ENCODE measurements at regions not wholly inside any gene's neighbourhood (a gene's known extent, or its start where the extent isn't known, plus 50 kb on each side); places are given as distances from the start of the nearest gene placed in this dataset.

DNA sequence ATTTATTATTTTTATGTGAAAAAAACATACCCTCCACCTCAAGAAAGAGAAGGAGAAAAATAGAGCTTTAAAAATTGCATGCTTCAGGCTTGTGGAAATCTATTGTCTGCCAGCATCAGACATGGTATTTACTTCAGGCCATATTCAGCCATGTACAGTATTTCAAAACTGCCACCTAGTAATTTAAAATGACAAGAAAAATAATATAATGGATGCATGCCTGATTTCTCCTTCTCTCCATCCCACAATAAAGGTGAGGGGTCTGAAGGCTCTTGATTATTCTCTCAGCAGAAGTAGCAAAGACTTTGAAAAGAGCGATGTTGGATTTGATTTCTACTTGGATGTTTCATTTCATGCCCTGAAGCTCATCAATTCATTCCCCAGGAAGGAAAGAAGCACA lies 250.7 kb downstream of the TBC1D4 start:
- no peak for DNase-seq (ENCODE audit: low read depth in 4 of 4, low spot score in 3 of 4)

DNA sequence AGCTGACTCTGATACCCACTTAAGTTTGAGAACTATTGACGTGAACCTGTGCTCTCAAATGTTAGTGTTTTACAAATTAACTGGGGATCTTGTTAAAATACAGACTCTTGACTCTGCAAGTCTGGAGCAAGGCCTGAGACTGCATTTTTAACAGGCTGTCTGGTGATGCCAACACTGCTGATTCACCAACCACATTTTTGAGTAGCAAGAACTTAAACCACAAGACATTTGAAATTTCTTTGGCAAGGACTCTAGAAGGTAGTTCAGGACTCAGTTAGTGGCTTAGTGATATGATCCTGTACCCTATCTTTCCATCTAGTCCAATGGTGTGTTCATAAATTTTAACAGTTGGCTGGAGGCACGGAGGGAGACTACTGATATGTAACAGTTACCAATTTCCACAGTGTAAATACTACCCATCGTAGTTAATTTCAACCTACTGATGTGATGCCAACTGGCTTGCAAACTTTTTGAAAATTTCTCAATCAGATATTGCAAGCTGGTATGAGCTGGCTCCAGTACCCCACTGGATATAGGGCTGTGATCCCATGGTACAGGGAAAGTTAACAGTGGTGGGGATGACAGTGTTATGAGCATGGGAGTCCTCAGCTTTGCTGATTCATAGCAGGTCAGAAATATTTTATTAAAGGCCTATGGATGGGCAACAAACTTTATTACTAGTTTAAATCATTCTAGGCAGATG lies 255.1 kb downstream of the TBC1D4 start:
- no peak for DNase-seq (ENCODE audit: low read depth in 4 of 4, low spot score in 3 of 4)

DNA sequence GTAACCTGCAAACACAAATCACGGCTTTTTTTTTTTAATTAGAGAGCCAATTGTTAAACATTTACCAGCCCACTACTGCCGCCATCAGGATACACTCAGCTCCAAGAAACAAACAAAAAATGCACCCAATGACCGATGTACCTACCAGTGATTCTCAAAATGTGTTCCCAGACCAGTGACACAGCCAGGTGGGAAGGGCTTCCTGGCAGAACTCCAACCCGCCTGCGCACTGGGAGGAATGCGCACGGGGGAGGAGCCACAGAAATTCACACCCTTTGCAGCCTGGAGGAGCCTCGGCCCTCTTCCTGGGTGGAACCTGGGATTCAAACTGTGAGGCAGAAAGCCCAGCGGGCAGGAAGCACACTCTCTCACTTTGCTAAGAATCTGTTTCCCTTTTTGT lies 255.9 kb downstream of the TBC1D4 start:
- DNase-seq (ENCODE audit: low read depth in 4 of 4, low spot score in 3 of 4) = no peak

DNA sequence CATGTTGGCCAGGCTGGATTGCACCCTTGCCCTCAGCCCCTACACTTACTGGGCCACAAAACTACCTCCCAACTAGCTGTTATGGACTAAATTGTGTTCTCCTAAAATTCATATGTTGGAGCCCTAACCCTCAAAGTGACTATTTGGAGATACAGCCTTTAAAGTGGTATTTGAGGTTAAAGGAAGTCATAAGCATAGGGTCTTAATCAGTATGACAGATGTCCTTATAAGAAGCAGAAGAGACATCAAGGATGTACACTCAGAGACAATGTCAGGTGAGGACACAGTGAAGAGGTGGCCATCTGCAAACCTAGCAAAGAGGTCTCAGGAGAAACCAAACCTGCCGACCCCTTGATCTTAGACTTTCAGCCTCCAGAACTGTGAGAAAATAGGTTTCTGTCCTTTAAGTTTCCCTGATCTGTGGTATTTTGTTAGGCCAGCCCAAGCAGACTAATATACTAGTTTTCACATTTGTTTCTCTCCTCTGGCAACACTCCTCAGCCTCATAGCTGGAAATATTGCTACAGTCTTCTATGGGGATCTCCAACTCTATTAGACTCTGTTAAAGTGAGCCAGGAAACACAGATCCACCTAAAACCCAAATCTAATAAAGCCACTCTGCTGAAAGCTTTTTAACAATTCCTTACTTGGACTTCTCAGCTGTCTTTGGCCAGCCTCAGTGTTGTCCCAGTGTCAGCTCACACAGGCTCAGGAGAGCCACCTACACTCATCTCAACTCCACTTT lies 256.5 kb downstream of the TBC1D4 start:
- no peak for DNase-seq (ENCODE audit: low read depth in 4 of 4, low spot score in 3 of 4)

DNA sequence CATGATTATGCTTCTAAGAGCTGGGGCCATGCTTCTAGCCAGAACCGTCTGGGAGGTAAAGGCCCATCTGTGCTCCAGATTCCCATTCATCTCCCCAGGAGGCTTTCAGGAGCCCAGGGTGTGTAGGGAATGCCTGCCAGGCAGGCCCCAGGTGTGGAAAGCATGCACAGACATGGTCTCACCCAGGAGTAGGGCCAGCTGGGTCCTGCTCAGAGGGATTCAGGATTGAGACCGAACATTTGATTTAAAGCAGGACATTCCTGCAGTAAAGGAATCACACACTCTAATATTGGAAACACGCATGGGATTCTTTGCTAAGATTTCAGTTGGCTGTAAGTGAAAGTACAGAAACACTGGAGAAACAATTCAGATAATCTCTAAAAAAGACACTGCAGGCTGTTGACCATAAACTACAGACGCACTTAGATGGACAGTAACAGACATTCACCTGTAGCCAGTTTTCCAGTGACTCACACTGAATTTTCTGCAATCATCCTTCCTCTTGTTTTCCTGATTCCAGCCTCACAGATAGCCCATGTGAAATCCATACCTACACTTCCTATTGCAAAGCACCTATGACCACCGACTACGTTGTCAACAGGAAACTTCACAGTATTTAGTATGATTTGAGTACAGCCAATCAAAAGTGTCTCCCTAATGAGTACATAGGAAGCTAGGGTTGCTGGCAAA lies 257.8 kb downstream of the TBC1D4 start:
- DNase-seq (ENCODE audit: low read depth in 4 of 4, low spot score in 3 of 4) = no peak

DNA sequence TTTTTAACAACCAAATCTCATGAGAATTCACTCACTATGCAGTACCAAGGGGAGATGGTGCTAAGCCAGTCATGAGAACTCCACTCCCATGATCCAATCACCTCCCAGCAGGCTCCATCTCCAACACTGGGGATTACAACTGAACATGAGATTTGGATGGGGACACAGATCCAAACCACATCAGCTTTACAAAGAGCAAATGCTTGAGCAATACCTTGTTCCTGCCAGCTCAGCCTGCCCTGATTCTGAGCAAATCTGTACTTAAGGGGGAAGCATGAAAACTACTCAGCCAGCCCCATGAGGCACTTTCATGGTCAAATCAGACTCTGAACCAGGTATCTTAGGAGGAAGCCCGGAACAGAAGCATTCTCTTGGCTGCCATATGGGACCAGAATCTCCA lies 259.9 kb downstream of the TBC1D4 start:
- no peak for DNase-seq (ENCODE audit: low read depth in 4 of 4, low spot score in 3 of 4)

DNA sequence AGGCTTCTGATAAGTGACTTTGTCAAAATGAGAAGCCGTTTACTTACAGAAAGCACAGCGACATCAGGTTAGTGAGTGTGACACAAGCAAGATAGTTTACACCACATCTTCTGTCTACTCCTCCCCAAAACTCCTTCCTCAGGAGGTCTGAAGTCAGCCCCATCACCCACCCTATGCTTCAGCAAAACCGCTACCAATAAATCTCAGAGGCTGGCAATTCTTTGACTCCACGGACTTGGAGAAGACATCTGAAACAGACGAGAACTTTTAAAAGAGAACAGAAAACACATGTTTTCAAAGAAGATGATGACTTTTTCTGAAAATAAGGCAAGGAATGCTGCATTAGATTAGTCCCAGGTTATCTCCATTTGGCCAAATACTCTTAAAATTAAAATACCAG lies 261.1 kb downstream of the TBC1D4 start:
- DNase-seq (ENCODE audit: low read depth in 4 of 4, low spot score in 3 of 4) = no peak

DNA sequence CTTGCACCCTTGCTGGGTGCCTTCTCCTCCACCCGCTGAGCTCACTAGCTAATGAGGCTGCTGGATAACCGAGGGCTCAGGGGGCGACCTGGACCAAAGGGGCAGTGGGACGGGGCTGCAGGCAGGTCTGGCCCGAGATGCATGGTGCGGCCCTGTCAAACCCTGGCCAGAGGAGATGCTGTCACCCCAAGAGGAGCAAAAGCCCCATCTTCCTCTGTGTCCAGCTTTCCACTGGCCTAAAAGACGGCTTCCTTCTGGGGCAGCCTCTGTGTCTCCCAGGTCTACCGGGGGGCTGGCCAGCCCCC lies 261.8 kb downstream of the TBC1D4 start:
- DNase-seq (ENCODE audit: low read depth in 4 of 4, low spot score in 3 of 4) = no peak

DNA sequence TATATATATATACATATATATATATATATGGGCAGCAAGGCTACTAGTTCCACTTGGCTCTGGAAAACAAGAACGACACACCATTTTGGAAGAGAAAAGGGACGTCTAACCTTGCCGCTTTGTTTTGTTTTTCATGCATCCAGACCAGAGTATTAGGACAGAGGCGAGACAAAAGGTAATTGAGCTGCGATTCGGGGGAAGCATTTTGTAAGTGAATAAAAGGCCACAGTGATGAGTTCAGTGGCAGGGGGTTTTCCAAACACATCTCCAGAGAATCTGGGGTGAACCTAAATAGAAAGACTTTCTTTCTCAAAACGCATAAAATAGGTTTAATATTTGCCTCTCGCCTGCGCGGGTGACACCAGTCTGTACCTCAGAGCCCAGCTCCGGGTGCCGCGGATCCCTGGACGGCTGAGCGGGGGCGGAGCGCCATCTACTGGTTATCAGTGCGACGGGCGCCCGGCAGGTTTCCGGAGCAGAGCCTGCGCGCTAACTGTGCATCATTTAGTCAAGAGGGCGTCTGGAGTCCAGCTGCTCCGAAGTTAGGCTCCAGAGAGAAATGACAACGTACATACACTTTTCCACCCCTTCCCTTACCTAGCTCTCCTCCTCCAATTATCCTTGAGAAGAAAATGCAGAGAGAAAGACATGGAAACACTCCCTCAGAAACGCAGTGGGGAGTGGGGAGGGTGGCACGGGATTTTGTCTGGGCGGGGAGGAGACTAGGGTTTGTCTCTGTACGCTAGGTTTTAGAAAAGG lies 262.3 kb downstream of the TBC1D4 start:
- DNase-seq (ENCODE audit: low read depth in 4 of 4, low spot score in 3 of 4) = peak in 3 of 4 donors; percentile 47 to 73 (median 53)

DNA sequence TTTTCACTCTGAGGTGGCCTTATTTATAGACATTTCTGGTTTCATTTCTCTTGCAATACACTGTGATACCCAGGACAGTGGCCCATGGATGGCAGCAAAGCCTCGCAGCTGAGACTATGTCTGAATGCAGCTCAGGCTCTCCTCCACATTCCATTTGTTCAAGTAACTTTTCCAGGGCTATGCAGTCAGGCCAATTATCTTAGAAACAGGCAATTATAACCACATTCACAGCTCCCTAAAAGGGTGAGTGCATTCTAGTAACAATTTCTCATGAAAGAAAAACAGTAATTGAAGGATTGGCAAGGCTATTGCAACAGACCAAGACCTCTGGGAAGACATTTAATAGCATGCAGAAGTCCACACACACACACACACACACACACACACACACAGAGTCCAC lies 264.0 kb downstream of the TBC1D4 start:
- DNase-seq (ENCODE audit: low read depth in 4 of 4, low spot score in 3 of 4) = no peak

DNA sequence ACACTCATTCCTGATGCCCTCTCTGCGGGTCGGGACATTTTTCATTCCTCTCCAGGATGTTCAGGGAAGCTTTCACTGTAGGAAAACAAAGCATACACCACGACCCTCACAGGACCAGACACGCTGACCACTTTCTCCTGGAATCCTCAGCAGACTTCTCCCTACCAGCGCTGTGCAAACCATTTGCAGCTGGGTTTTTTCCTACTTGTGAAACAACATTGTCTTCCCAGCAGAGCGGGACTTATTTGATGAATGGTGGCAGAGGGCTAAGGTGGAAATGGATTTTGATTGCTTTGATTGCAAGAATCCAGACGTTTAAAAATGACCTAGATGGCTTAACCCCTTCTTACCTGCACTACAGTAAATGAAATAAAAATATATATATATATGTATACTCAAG lies 265.9 kb downstream of the TBC1D4 start:
- no peak for DNase-seq (ENCODE audit: low read depth in 4 of 4, low spot score in 3 of 4)

DNA sequence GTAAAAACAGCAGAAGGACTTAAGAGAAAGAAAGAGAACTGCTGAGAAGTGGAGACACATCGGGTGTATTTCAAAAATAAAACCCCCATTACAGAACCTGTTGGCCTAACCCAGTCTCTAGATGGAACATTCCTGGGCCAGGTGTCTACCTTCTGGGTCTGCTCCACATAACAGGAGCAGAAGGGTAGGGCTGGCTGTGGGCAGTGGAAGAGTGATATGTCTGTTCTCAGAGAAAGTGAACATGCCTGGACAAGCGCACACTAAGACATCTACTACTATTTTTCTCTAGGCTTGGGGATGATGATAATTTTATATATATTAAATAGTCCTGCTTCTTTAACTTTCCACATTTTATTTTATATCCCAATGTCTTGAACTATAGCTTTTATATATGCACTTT lies 267.1 kb downstream of the TBC1D4 start:
- no peak for DNase-seq (ENCODE audit: low read depth in 4 of 4, low spot score in 3 of 4)

DNA sequence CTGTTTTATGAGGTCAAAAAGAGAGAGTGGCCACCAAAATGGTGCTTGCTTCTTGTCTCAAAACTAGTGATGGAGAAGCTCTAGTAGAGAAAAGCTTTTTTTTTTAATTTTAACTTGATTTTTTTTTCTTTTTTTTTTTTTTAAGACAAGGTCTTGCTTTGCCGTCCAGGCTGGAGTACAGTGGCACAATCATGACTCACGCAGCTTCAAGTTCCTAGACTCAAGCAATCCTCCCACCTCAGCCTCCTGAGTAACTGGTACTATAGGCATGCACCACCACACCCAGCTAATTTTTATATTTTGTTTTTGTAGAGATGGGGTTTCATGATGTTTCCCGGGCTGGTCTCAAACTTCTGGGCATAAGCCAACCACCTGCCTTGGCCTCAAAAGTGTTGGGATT lies 279.0 kb downstream of the TBC1D4 start:
- DNase-seq (ENCODE audit: low read depth in 4 of 4, low spot score in 3 of 4) = no peak

DNA sequence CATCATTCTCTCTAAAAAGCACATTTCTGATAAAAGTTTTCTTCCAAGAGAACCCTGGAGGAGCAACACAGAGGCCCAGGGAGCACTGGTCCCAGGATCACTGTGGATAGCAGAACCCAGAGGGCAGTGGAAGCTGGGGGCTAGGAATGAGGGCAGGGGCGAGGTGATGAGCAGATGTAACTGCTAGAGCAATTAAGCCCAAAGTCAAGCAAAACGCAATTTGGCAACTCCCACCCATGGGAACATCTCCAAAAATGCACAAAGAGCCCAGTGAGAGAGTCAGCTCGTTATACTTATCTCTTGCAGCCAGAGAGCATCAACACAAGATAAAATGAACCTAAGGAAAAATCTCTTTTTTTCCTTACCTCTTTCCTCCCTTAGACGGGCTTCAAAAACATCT lies 284.2 kb downstream of the TBC1D4 start:
- no peak for DNase-seq (ENCODE audit: low read depth in 4 of 4, low spot score in 3 of 4)

DNA sequence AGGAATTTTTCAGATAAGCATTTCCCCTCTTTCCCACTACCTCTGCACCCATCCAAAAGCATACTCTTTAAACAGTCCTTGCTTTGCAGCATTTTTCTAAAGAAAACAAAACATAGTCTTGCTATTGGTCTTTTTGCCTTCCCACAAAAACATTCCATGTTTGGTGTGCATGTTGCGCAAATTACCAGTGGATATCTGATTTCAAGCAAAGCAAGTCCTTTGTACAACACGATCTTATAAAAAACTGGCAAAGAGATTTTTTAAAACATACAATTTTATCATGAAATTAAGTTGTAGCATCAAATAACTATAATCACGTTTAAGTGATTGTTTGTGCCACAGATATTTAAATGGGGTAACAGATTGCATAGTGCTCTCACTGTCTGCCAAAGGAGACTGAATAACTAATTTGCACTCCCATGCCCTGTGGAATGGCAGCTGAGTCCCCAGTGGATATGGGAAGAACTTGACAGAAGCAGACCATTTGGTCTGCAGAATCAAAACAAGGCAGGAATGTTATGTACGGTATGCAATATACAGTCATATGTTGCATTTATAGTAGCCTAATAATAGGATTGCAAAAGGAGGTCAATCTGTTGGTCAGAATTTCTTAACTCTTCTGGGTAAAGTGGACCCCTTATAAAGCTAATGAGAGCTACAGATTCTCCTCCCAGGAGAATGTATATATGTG lies 285.7 kb downstream of the TBC1D4 start:
- DNase-seq (ENCODE audit: low read depth in 4 of 4, low spot score in 3 of 4) = no peak

DNA sequence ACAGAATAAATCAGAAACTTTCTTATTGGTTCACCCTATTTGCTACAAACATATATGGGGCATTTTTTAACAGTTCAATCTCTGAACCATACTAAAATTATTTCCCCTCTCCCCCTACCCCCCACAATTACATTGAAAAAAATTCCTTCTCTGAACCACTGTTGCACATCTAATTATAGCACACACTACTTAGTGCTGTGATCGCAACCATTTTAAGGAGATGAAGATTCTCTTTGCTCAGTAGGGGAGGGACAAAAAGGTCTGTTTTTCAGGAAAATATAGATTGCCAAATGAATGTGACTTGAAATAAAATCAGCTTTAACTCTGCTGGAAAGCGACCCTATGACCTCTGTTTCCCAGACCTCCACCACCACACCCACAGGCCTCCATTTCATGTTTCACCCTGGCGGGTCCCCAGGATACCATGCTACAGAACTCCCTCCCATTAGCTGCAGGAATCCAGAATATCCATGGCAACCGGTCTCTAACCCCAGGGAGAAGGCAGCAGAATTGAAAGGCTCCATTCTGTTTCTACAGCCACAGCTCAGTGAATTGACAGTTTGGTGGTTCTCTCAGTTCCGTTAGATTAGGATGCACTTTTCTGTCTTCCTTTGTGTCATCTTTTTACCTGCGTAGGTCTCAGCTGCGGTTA lies 286.3 kb downstream of the TBC1D4 start:
- no peak for DNase-seq (ENCODE audit: low read depth in 4 of 4, low spot score in 3 of 4)

DNA sequence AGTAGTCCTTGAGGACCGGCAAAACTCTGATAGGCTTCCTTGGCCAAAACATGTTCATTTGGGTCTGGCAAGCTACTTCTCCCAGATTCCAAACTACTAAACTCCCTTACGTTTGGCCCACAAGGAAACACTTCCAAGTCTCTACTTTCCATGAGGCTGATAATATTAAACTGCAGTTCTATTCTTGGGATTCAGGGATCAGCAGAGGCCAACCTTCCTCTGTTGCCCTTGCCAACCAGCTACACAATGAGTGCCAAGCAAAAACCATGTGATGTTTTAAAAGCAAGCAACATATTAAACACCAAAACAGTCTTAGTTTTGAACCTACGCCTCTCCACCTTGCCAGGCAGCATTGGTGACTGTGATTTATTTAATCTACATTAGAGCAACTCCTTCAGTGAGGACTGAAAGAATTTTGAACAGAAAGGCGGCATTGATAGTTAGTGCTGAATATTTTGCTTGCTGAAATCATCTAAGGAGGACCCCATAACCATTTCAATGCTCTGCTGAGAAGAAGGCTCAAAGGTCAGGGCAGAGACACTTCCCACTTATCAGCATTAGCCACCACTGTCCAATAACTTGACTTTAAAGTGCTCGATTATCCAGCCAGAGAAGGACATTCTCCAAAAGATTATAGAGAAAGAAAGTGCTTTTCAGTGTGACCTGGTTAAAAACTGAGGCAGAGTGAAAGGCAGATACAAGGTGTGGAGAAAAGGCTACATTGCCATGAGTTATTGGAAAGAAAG lies 287.1 kb downstream of the TBC1D4 start:
- no peak for DNase-seq (ENCODE audit: low read depth in 4 of 4, low spot score in 3 of 4)

DNA sequence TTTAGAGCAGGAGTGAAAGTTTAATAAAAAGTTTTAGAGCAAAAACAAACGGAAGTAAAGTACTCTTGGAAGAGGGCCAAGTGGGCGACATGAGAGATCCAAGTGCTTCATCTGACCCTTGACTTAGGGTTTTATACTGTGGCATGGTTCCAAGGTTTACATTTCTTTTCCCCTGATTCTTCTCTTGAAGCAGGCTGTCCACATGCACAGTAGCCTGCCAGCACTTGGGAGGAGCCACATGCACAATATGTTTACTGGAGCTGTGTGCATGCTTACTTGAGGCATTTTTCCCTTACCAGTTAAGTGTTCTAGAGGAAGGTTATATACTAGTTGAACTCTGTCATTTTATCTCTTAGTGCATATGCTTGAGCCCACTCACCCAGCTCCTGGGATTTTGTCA lies 295.6 kb downstream of the TBC1D4 start:
- DNase-seq (ENCODE audit: low read depth in 4 of 4, low spot score in 3 of 4) = no peak

DNA sequence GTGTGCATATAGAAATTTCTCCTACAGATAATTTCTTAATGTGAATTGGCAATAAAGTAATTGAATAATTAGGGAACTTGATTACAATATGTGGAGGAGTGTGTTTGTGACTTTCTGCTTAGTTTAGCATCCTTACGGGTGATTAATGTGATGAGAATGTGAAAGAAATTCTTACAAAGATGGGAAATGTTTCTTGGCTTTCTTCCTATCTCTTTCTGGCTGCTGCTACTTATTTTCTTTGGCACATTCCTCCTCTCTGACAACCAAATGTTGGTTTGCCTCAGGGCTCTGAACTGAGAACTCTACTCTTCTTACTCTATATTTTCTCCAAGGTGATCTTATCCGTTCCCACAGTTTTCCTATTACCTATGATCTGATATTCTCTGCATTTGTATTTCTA lies 300.1 kb downstream of the TBC1D4 start:
- no peak for DNase-seq (ENCODE audit: low read depth in 4 of 4, low spot score in 3 of 4)

Data from left renal pelvis (tissue), 4 donors.